ENCODE measurements at regions not wholly inside any gene's neighbourhood (a gene's known extent, or its start where the extent isn't known, plus 50 kb on each side); places are given as distances from the start of the nearest gene placed in this dataset.

- no peak overlapping the region for H3K4me3 ChIP-seq (ENCODE audit: low read length)
- no peaks in the 10 kb centered on the region for H3K36me3 ChIP-seq (ENCODE audit: insufficient read depth, low read length)
- H3K9ac ChIP-seq (ENCODE audit: low read depth, low read length) = no peak overlapping the region
- no peaks in the 10 kb centered on the region for H3K27me3 ChIP-seq (ENCODE audit: insufficient read depth, low read length)
- no peak overlapping the region for H3K27ac ChIP-seq (ENCODE audit: low read depth, low read length)
- 94% methylated on average over 3 of the region's 3 CpGs for WGBS
- H3K4me1 ChIP-seq (ENCODE audit: insufficient read depth, low read length) = peaks cover 6% of the 10 kb centered on the region; the same call in 1 of the 2 replicates
- no peaks in the 10 kb centered on the region for H3K9me3 ChIP-seq (ENCODE audit: insufficient read depth, low read depth, low read length)
Observed at GRCh38 chr6:130765181-130765727, 62.0 kb upstream of the SMLR1 start.

- no peaks in the 10 kb centered on the region for H3K36me3 ChIP-seq (ENCODE audit: insufficient read depth, low read length)
- no peak overlapping the region for H3K27ac ChIP-seq (ENCODE audit: low read depth, low read length)
- H3K4me3 ChIP-seq (ENCODE audit: low read length) = no peak overlapping the region
- WGBS = 88% methylated on average over 7 of the region's 7 CpGs
- no peak overlapping the region for H3K9ac ChIP-seq (ENCODE audit: low read depth, low read length)
- no peaks in the 10 kb centered on the region for H3K9me3 ChIP-seq (ENCODE audit: insufficient read depth, low read depth, low read length)
- peaks cover 6% of the 10 kb centered on the region; the same call in 1 of the 2 replicates for H3K4me1 ChIP-seq (ENCODE audit: insufficient read depth, low read length)
- H3K27me3 ChIP-seq (ENCODE audit: insufficient read depth, low read length) = no peaks in the 10 kb centered on the region
Observed at GRCh38 chr6:130766239-130767144, 60.7 kb upstream of the SMLR1 start.

DNA sequence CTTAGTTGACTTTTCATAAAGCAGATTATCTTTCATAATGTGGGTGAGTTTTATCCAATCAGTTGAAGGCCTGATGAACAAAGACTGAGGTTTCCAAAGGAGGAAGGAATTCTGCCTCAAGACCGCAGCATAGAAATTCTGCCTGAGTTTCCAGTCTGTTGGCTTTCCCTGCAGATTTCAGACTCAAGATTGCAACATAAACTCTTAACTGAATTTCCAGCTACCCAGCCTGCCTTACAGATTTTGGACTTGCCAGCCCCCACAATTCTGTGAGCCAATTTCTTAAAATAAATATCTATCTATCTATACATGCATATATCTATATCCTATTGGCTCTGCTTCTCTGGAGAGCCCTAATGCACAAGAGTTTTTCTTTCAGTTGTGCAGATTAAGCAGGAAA, 57.3 kb upstream of the SMLR1 start:
- WGBS = 95% methylated on average over 1 of the region's 1 CpG
- Histone ChIP-seq H3K4me1 (ENCODE audit: insufficient read depth, low read length) (peaks cover 6% of the 10 kb centered on the region; the same call in 1 of the 2 replicates), H3K27me3 (ENCODE audit: insufficient read depth, low read length) (no peaks in the 10 kb centered on the region), H3K9me3 (ENCODE audit: insufficient read depth, low read depth, low read length) (no peaks in the 10 kb centered on the region), H3K4me3 (ENCODE audit: low read length) (no peak overlapping the region), H3K36me3 (ENCODE audit: insufficient read depth, low read length) (no peaks in the 10 kb centered on the region), H3K9ac (ENCODE audit: low read depth, low read length) (no peak overlapping the region), H3K27ac (ENCODE audit: low read depth, low read length) (no peak overlapping the region)

DNA sequence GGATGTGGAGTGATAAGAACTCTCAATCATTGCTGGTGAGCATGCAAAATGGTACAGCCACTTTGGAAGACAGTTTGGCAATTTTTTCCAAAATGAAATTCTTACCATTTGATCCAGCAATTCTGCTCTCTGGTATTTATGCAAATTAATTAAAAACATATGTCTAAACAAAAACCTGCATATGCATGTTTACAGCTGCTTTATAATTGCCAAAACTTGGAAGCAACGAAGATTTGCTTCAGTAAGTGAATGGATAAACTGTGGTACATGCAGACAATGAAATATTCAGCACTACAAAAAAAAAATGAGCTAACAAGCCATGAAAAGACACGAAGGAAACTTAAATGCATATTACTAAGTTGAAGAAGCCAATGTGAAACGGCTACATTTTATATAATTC, 55.5 kb upstream of the SMLR1 start:
- WGBS = no CpG with 5 or more reads among the region's 3 CpGs

GRCh38 chr6:130773860-130774259, 53.3 kb upstream of the SMLR1 start:
- 81% methylated on average over 2 of the region's 3 CpGs for WGBS
- Histone ChIP-seq H3K27me3 (ENCODE audit: insufficient read depth, low read length) (no peaks in the 10 kb centered on the region), H3K4me1 (ENCODE audit: insufficient read depth, low read length) (no peaks in the 10 kb centered on the region), H3K27ac (ENCODE audit: low read depth, low read length) (no peak overlapping the region), H3K4me3 (ENCODE audit: low read length) (no peak overlapping the region), H3K9me3 (ENCODE audit: insufficient read depth, low read depth, low read length) (no peaks in the 10 kb centered on the region), H3K9ac (ENCODE audit: low read depth, low read length) (no peak overlapping the region), H3K36me3 (ENCODE audit: insufficient read depth, low read length) (no peaks in the 10 kb centered on the region)

More for the DNA sequence above, 55.5 kb upstream of the SMLR1 start:
- Histone ChIP-seq H3K4me1 (ENCODE audit: insufficient read depth, low read length) (no peaks in the 10 kb centered on the region), H3K27ac (ENCODE audit: low read depth, low read length) (no peak overlapping the region), H3K27me3 (ENCODE audit: insufficient read depth, low read length) (no peaks in the 10 kb centered on the region), H3K9me3 (ENCODE audit: insufficient read depth, low read depth, low read length) (no peaks in the 10 kb centered on the region), H3K4me3 (ENCODE audit: low read length) (no peak overlapping the region), H3K36me3 (ENCODE audit: insufficient read depth, low read length) (no peaks in the 10 kb centered on the region), H3K9ac (ENCODE audit: low read depth, low read length) (no peak overlapping the region)

DNA sequence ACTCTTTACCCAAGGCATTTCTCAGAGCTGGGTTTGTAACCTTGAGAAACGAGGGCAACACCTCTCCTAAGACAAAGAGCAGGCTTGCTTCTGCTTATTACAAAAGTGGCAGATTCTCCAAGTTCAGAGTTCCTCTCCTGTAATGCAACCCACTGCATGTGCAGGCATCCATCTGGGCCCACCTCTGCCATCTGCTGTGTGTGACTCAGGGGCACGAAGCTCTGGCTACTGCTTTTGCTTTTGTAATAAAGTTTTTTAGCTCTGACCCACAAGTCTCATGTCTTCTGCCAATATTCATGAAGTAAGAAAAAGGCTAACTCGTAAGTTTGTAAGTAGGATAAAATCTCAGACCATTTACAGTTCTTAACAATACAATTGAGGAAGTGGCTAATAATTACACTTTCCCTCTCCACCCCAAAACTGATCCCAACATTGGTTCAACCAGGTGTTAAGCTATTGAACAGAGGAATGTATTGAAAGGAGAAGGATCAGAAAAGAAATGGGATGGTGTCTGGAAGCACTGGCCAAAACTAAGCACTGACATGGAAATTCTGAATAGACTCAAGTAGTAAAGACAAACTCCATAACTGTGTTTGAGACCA, 51.7 kb upstream of the SMLR1 start:
- Histone ChIP-seq H3K9me3 (ENCODE audit: insufficient read depth, low read depth, low read length) (no peaks in the 10 kb centered on the region), H3K27me3 (ENCODE audit: insufficient read depth, low read length) (no peaks in the 10 kb centered on the region), H3K4me1 (ENCODE audit: insufficient read depth, low read length) (no peaks in the 10 kb centered on the region), H3K4me3 (ENCODE audit: low read length) (no peak overlapping the region), H3K36me3 (ENCODE audit: insufficient read depth, low read length) (no peaks in the 10 kb centered on the region), H3K9ac (ENCODE audit: low read depth, low read length) (no peak overlapping the region), H3K27ac (ENCODE audit: low read depth, low read length) (no peak overlapping the region)
- 89% methylated on average over 2 of the region's 3 CpGs for WGBS

DNA sequence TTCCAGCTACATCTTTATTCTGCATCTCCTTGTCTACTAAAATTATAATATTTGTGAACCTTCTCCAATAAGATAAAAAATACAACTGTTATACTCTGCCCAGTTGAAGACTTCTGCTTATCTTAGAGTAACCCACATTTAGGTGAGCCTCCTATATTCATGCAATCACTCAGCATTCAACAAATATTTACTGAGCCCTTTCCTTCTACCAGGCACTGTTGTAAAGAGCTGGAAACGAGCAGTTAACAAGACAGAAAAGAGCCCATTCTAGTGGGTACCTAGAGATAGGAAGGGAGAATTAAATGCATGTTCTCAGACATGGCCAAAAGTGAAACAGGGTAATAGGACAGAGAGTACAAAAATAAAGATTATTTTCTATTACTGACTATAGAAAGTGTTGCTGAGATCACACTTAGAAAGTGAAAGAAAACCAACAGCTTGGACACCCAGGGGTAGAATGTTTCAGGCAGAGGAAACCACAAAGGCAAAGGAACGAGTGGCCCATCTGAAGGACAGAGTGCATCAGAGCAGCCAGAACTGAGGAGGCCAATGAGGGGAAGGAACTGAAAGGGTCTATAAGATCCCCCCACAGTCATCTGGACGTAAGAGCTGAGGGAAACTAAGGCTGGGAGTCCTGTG, 50.8 kb upstream of the SMLR1 start:
- H3K9me3 ChIP-seq (ENCODE audit: insufficient read depth, low read depth, low read length) = no peaks in the 10 kb centered on the region
- H3K27me3 ChIP-seq (ENCODE audit: insufficient read depth, low read length) = no peaks in the 10 kb centered on the region
- no peak overlapping the region for H3K27ac ChIP-seq (ENCODE audit: low read depth, low read length)
- no peak overlapping the region for H3K4me3 ChIP-seq (ENCODE audit: low read length)
- no peak overlapping the region for H3K9ac ChIP-seq (ENCODE audit: low read depth, low read length)
- no peaks in the 10 kb centered on the region for H3K4me1 ChIP-seq (ENCODE audit: insufficient read depth, low read length)
- WGBS = 69% methylated on average over 2 of the region's 3 CpGs
- H3K36me3 ChIP-seq (ENCODE audit: insufficient read depth, low read length) = no peaks in the 10 kb centered on the region

Data from HUES64 (cell line).